ENCODE measurements at regions not wholly inside any gene's neighbourhood (a gene's known extent, or its start where the extent isn't known, plus 50 kb on each side); places are given as distances from the start of the nearest gene placed in this dataset.

DNA sequence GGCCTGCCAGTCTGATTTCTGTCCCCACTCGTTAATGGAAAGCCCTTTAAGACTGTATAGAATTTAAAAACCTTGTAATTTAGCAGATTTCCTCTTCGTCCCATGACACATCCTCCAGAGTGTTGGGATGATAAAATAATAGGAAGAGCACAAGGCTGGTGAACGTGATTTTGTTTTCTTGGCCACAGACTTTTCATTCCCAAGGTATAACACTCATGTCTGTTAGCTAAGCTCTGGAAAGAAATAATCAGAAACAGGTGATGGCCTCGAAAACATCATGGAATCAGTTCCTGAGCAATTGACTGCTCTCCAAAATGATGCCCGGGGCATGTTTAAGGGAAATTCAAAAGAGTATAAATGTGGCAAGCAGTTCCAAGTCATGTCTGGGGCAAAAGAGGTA is 337.8 kb upstream of the TCF4 start:
- Histone ChIP-seq H3K56ac (replicated peaks; ENCODE audit: insufficient read length, low read depth, low read length) (no peak overlapping the region), H3K14ac (ENCODE audit: insufficient read length) (no peak overlapping the region), H3K9me3 (ENCODE audit: insufficient read depth in 2 of 2, low read depth in 1 of 2, low read length in 1 of 2) (peaks cover 0 to 4% of the 10 kb centered on the region in 2 experiments; a peak in 1 of 4 replicates), H2AFZ (ENCODE audit: low read length) (no peak overlapping the region), H2AK5ac (ENCODE audit: low read depth, low read length) (no peak overlapping the region), H2BK12ac (ENCODE audit: low read depth, low read length) (no peak overlapping the region), H3K79me2 (ENCODE audit: control insufficient read depth in 1 of 2, insufficient read depth in 2 of 2, low read length in 2 of 2) (no peaks in the 10 kb centered on the region), H3K36me3 (ENCODE audit: control insufficient read depth in 2 of 4, insufficient read depth in 4 of 4, low read length in 3 of 4) (no peaks in the 10 kb centered on the region), H3K23ac (ENCODE audit: insufficient read length) (no peak overlapping the region), H3K4me1 (replicated peaks in 1 of 4; ENCODE audit: control insufficient read depth in 3 of 4, insufficient read depth in 4 of 4, low read length in 3 of 4) (no peaks in the 10 kb centered on the region), H2BK20ac (ENCODE audit: low read length) (no peak overlapping the region), H4K8ac (ENCODE audit: extremely low read depth, insufficient read depth, low read length) (no peak overlapping the region), H4K5ac (ENCODE audit: insufficient read length, low read depth, low read length) (no peak overlapping the region), H2BK15ac (ENCODE audit: low read length) (no peak overlapping the region), H2BK5ac (ENCODE audit: low read depth, low read length) (no peak overlapping the region), H4K91ac (replicated peaks; ENCODE audit: insufficient read length, low read length) (no peak overlapping the region), H2BK120ac (replicated peaks; ENCODE audit: low read depth, low read length) (no peak overlapping the region), H3K27me3 (replicated peaks in 1 of 4; ENCODE audit: control insufficient read depth in 3 of 4, extremely low read depth in 1 of 4, insufficient read depth in 3 of 4, low read length in 3 of 4) (no peaks in the 10 kb centered on the region), H3K27ac (ENCODE audit: low read depth, low read length) (no peak overlapping the region), H3K23me2 (ENCODE audit: low read depth, low read length) (no peaks in the 10 kb centered on the region), H3K4ac (replicated peaks; ENCODE audit: insufficient read length, low read depth, low read length) (no peak overlapping the region), H3K4me2 (ENCODE audit: insufficient read depth in 1 of 2, low read depth in 2 of 2, low read length in 2 of 2) (no peak overlapping the region), H3K18ac (ENCODE audit: extremely low read depth, low read length) (no peak overlapping the region), H4K20me1 (replicated peaks in 1 of 2; ENCODE audit: control insufficient read depth in 1 of 2, insufficient read depth in 2 of 2, low read length in 2 of 2) (no peaks in the 10 kb centered on the region), H3K9ac (replicated peaks in 1 of 4; ENCODE audit: extremely low read depth in 1 of 4, low read depth in 3 of 4, low read length in 3 of 4) (no peak overlapping the region), H3K79me1 (ENCODE audit: low read depth, low read length) (no peaks in the 10 kb centered on the region), H3K4me3 (ENCODE audit: extremely low read depth in 1 of 4, insufficient read depth in 2 of 4, low read depth in 3 of 4, low read length in 4 of 4) (no peak overlapping the region)
- no peak for FAIRE-seq
- POLR2A ChIA-PET (ENCODE audit: partially characterized antibody), result no interaction called here
- CTCF ChIA-PET (ENCODE audit: partially characterized antibody), result no interaction called here
- no peak for DNase-seq (ENCODE audit: low read depth in 1 of 2, low spot score in 2 of 2)
- 86% methylated on average over 5 of the region's 5 CpGs; no CpG with 5 or more reads in 1 of the 2 experiments for WGBS, 2 experiments (ENCODE audit: extremely low coverage in 1 of 2, insufficient coverage in 1 of 2, insufficient read length in 1 of 2, insufficient replicate concordance in 2 of 2, low coverage in 1 of 2, low lambda C conversion rate in 2 of 2, missing lambda C conversion rate in 1 of 2)
- TF ChIP-seq CHD2 (IDR thresholded peaks at IDR 0.05; ENCODE audit: low read length) (no peak), TCF12 (IDR thresholded peaks at IDR 0.05; ENCODE audit: low read depth, low read length) (no peak), CTCF (IDR thresholded peaks at IDR 0.05; ENCODE audit: control extremely low read depth in 1 of 3, insufficient read depth in 1 of 3, low read depth in 1 of 3, low read length in 3 of 3) (no peak), SIRT6 (IDR thresholded peaks at IDR 0.05; ENCODE audit: low read length) (no peak), FOSL1 (IDR thresholded peaks at IDR 0.05; ENCODE audit: insufficient read depth, low read depth, low read length) (no peak), TEAD4 (IDR thresholded peaks at IDR 0.05; ENCODE audit: low read depth, low read length) (no peak), SAP30 (IDR thresholded peaks at IDR 0.05; ENCODE audit: insufficient read depth, insufficient replicate concordance, low read length) (no peak), EZH2 (IDR thresholded peaks at IDR 0.05; ENCODE audit: low read depth, low read length, severe bottlenecking) (no peak), EP300 (IDR thresholded peaks at IDR 0.05; ENCODE audit: borderline replicate concordance in 1 of 2, low read depth in 2 of 2, low read length in 2 of 2) (no peak), HDAC6 (IDR thresholded peaks at IDR 0.05; ENCODE audit: low read depth, low read length) (no peak)
- TF ChIP-seq, protein P1, sequence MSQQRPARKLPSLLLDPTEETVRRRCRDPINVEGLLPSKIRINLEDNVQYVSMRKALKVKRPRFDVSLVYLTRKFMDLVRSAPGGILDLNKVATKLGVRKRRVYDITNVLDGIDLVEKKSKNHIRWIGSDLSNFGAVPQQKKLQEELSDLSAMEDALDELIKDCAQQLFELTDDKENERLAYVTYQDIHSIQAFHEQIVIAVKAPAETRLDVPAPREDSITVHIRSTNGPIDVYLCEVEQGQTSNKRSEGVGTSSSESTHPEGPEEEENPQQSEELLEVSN (IDR thresholded peaks at IDR 0.05), result no peak

Measured in H1 (cell line).